NCI-H510A treated with DMSO at 0.1 percent for 48 hours (cell line): ENCODE measurements at regions not wholly inside any gene's neighbourhood (a gene's known extent, or its start where the extent isn't known, plus 50 kb on each side); places are given as distances from the start of the nearest gene placed in this dataset.

Experiments
- DNase-seq: peaks from one replicate; lab custom pipeline; 2025; lab: John Stamatoyannopoulos, UW

DNA sequence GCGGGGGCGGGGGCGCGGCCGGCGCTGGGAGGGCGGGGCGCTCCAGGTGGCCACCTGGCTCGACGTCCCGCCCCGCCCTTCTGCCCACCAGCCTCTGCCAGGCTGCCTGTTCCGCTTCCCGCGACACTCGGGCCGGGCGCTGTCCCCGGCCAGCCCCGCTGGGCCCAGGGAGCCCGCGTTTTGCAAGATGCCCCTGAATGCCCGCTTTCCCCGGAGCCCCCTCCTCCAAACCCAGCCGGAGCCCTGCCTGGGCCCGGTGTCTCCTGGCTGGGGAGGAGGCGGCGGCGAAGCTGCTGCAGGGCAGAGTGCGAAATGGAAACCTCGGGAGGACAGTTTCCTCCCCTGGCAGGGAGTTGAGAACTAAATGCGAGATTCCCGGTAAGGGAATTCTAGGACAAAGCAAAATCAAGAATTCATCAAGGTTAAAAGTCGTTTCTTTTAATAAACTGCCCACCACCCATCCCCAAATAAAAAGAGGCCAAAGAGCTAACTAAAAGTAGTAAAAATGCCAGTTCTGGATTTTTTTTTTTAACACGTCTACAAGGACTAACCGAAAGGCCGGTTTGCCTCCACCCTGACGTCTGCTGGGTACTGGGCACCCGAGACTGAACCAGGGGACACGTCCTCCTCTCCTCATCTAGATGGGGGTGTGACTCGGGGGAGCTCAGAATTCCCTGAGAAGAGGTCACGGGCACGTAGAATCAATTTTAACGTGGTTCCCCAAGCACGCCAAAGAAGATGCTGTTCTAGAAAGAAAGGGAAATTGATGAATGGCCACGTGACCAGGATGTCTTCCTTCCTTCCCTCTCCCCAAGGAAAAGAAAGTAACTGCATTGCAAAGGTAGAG lies 200.4 kb upstream of the NFE2L3 start:
- peak; percentile 97 for DNase-seq

DNA sequence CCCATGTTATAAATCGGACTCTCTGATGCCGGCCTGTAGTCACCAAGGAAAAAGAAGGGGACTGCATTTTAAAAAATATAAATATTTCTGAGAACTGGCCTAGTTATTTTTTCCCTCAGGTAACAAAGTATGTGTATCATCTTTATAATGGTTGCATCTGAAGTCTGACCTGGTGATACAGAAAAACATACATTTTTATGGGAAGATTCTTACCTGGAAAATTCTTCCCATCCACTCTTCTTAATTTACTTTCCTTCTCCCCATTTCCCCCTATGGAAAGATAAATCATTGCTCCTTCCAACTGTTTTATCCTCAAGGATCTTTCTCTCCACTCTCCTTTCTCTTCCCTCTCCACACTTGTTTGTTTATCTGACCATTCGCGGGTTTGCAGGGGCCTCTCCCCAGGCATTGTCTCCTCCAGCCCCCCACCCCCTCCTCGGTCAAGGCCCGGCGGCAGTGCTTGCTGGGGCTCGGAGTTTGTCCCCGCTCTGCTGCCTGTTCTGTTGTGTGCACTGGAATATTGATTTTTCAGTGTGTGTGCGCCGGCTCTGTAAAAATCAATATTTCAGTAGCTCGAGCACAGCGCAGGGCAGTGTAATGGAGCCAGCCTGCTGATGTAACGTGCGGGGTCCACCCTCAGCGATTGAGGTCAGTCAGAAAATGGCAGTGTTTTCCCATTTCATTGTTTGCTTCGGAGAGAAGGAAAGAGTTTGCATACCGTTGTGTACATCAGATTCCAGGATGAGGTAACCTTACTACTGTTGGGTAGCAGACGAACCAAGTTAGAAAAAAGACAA lies 199.5 kb upstream of the NFE2L3 start:
- DNase-seq = peak; percentile 78

DNA sequence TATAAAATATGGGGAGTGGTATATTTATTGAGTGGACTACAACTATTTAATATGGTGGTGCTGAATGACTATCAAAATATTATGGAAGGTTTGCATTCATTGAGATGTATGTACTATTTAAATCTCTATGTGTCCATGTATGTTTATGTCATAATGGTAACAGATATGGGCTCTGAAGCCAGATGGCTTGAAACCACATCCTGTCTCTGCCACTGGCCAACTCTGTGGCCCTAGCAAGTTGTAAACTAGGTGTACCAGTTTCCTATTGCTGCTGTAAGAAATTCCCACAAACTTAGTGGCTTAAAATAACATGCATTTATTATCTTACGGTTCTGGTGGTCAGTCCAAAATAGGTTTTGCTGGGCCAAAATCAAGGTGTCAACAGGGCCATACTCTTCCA lies 198.1 kb upstream of the NFE2L3 start:
- peak; percentile 52 for DNase-seq

DNA sequence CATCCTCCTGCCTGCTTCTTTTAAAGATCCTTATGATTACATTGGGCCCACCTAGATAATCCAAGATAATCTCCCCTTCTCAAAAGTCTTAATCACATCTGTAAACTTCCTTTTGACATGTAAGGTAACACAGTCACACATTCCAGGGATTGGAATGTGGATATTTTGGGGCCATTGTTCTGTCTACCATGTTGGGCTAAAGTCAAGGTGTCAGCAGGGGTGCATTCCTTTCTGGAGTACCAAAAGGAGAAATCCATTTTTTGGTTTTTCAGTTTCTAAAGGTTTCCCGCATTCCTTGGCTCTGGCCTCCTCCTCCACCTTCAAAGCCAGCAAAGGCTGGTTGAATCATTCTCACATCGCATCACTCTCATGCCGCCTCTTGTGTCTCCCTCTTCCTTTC lies 197.6 kb upstream of the NFE2L3 start:
- DNase-seq = no peak

DNA sequence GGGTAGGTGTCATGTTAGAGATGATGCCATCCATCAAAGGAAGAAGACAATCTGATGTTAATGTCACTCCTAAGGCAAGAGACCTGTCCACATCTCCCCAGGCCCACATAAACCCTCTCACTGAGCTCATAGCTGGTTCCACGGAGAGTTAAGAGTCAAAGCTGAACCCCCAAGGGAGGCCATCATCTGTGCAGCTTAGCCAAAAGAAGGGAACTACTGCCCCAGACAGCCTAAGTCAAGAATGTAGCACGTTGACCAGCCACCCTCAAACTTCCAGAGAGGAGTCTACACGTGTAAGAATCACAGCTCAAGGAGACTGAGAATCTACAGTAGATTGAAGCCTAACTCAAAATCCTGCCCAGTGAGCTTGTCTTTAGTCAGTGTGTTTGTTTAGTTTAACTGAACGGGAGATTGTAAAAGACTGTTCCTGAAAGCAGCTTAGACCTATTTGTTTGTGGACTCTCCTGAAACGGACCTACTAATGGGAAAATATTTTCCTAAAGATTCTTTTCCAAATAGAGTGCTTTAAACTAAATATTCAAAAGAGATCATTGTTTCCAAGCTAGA lies 192.7 kb upstream of the NFE2L3 start:
- DNase-seq = no peak

DNA sequence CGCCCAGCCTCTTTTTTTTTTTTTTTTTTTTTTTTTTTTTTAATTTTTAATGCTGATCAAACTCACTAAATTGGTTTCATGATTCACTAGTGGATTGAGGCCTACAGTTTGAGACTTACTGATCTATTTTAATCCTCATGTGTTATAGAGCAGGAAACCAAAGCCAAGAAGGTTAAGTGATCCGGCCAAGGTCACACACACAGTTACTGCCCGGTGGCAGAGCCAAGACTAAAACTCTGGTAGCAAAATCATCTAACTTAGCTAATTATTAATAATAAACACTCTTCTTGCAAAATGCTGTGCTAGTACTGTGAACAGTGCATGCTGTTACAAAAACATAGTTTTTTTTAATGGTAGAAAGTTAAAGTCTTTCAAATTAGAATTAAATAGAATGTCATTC lies 188.3 kb upstream of the NFE2L3 start:
- no peak for DNase-seq

DNA sequence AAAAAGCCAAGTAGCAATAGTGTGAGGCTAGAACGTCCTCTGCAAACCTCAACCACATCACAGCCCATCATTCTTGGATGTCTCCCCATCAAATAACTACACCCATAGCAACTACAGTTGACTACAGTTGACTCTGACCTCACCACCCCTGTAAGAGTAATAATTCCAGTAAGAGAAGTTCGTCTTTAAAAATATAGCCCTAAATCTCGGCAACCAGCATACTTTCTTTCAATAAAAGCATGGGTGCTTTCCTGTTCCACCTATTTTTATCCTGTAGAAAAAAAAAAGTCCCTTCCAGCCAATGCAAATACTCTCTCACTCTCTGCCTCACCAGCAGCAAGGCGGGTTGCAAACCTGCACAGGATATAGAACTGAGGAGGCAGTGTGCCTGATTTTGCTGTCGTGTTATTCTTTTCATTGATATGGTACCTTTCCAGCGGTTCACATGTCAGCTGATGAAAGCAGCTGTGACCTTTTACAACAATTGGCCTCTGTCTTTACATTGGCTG lies 187.5 kb upstream of the NFE2L3 start:
- no peak for DNase-seq

DNA sequence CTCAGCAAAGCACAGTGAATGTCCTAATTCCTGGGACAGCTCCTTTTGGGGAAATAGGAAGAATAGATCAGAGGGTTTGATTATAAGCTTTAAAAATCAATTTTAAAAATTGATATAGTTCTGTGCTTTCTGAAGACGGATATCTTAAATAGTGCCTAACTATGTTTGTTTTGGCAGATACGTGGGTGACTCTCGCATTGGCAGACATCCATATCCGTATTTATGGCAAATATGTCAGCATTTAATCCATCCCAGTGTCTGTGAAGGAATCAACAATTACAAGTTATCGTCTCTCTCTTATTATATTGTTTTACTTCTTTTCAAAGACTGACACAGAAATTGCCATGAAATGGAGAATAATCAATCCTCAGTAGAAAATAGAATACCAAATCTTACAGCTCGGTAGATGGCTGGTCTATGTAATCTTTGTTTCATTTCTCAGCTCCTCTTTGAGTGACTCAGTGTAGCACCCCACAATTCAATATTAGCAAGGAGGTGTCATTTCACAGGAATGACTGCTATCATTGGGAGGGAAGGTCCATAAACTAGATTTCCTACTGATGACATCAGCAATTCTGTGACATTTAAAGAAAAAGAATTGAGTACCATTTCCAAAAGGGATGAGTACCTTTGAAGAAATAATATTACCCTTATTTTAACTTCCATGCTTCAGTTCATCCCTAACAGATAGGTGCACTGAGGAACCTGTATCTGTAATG lies 186.4 kb upstream of the NFE2L3 start:
- no peak for DNase-seq

DNA sequence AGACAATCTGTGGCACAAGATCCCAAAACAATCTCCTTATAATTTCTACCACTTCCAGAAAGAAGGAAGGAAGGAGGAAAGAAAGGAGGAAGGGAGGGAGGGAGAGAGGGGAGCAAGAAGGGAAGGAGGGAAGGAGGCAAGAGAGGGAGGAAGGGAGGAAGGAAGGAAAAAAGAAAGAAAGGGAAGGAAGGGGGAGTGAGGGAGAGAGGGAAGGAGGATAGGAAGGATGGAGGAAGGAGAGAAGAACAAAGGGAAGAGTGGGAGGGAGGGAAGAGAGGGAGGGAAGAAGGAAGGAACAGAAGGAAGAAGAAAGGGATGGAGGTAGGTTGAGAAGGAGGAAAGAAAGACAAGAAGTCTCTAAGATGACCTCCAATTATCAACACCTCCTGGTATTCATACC lies 185.5 kb upstream of the NFE2L3 start:
- DNase-seq = no peak

DNA sequence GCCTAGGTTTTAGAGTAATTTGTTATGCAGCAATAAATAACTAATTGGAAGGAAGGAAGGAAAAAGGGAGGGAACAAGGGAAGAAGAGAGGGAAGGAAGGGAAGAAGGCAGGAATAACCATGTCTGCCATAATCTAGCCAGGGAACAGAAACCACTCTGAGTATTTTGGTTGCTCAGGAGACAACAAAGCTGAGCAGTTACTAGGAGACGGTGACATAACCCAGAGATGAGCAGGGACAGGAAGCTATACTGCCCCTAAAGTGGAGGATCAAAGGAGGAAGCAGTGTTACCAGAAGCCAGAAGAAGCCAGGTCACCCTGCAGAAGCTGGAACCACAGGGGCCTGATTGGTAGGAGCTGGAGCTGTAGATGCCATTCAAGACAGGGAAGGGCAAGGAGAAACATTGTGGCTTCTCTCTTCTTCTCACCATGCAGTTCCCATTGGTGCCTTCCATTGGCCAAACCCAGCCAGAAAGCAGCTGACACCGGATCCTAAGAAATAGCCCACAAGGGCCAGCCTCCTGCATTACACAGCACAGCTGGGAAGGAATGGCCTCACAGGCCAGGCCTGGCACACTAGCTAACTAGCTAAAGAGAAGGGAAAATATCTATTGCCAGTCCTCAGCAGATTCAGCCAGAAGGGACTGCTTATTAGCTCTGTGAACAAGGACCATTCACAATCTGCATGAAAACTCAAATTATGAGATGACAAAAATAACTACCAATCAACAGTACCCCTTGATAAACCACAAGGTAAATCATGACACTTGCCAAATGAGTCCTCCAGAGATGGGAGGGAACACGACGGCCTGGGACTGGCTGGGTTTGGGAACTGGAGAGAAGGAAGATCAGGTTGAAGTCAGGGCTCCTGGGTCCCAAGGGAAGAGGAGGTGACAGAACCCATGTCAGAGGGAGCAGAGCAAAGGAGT lies 184.5 kb upstream of the NFE2L3 start:
- DNase-seq = peak; percentile 6

DNA sequence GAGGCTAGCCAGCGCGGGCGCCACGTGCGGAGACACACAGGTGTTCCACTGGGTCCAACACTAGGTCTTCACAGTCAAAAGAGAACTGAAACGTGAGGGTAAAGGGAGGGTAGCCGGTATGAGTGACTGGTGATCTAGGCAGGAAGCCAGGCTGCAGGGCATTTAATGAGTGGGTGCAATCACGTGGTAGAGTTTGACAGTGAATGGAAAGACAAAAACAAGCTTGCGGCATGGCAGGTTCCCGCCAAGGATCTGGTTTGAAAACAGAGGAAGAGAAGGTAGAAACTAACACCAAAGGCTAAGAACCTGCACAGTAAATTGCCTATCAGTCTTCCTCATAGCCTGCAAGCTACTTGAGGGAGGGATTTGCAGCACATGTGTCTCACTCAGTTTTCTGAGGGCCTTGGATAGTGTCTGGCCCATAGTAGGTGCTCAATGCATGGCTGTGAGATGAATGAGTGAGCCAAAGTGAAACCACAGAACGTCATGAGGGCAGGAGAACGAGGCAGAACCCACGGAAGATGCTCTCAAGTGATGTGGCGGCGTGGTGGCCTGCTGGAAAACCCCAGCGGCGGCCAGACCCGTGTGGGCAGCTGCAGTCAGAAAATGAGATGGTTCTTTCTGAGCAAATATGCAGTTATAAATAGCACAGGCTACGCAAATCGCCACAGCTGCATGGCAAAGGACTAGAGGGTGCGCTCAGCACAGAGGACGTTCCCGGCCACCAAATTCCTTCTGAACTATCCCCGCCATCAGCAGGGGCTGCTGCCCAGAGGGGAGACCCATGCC lies 183.6 kb upstream of the NFE2L3 start:
- no peak for DNase-seq

DNA sequence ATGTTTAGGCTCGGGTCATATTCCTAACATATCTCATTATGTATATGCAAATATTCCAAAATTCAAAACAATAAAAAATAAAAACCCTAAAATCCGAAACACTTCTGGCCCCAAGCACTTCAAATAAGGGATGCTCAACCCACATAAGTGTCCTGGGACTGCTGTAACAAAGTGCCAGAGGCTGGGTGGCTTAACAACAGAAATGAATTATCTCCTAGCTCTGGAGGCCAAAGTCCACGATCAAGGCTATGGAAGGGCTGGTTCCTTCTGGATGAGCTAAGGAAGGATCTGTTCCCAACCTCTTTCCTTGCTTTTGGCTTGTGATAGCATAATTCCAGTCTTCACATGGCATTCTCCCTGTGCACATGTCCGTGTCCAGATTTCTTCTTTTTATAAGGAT lies 181.6 kb upstream of the NFE2L3 start:
- DNase-seq = no peak

DNA sequence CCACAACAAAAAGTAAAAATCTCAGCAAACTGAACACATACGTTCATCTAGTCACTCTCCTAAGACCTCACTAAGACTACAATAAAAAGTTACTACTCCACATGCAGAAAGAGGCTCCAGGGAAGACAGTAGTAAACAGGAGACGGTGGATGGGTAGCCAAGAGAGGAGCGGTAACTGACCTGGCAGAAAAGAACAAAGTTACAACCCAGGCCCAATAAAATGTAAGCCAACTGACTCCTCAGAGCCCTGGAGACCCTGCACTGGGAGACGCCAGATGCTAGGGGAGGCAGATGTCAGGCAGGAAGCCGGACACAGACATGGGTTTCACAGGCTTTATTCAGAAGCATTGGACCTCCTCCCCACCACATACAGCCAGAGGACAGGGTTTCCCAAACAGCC lies 181.1 kb upstream of the NFE2L3 start:
- DNase-seq = no peak

DNA sequence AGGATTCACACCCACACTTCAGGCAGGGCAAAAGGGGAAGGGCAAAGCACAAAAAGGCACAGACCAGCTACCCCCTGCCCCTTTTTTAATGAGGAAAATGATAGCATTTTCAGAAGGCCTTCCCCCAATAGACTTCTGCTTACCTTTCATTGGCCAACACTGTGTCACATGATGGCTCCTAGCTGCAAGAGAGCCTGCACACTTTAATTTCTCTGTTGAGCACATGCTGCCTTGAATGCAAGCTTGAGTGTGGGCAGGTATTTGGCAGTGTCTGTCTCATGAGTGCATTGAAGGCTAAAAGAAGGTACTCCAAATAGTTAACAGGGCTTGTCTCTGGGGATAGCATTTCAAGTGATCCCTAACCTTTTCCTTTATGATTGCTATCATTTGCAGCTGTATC lies 175.4 kb upstream of the NFE2L3 start:
- DNase-seq = no peak

DNA sequence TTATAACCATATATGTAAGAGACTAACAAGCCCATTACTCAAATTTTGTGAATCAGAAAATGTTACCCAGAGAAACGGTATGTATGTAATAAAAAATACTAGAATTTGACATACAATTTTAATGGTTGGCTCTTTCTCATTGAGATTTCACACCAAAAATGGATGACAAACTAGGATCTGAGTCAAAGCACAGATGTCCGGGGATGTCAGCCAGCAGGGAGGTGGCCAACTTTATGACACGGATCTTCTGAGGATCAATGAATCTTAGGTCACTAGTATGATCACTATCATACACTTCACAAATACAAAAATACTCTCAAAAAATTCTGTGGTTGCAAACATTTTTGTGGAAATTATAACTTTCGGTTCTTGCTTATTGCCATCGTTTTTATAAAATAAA lies 173.5 kb upstream of the NFE2L3 start:
- no peak for DNase-seq

DNA sequence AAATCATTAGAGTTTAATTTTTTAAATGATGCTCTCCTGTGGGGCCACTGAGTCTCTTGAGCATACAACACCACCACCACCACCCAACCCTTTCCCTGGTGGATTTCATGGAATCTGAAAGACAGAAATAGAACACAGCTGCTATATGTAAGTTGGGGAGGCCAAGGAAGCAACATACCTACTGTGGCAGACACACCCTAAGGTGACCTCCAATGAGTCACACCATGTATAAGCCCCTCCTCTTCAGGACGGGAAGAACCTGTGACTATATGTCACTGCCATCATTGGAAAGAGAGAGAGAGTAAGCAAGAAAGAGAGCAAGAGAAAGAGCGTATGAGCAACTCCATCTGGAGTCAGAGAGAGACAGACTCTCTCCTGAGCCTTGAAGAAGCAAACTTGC lies 172.4 kb upstream of the NFE2L3 start:
- DNase-seq = no peak

DNA sequence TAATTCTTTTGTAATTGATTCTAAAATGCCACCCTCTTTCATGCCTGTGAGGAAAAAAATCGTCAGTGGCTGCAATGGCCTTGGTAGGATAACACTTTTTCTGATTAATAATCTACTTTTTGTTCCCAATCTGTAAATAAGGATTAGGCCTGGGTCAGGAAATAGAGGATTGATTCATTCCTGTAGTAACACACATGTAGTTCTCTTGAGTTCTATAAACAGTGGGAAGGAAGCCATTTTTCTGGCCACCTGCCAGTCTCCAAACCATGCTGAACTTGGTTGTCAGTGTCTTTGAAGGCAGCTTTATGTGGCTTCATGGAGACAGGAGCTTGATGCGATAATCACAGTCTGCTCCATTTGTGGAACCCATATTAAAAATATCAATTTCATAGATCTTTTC lies 169.3 kb upstream of the NFE2L3 start:
- no peak for DNase-seq

DNA sequence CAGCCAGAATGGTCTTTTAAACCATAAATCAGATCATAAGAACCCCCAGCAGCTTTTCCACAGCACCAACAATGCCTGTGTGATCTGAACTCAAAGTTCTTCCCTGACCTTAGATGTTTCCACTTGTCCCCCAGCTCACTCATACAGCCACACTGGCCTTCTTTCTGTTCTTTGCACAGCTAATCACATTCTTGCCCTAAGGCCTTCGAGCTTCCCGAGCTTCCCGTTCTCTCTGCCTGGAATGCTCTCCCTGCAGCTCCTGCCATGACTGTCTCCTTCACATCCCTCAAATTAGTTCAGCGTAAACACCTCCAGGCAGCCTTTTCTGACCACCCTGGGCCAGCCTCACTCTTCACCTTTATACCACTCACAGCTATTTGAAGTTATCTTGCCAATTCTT lies 166.8 kb upstream of the NFE2L3 start:
- no peak for DNase-seq

DNA sequence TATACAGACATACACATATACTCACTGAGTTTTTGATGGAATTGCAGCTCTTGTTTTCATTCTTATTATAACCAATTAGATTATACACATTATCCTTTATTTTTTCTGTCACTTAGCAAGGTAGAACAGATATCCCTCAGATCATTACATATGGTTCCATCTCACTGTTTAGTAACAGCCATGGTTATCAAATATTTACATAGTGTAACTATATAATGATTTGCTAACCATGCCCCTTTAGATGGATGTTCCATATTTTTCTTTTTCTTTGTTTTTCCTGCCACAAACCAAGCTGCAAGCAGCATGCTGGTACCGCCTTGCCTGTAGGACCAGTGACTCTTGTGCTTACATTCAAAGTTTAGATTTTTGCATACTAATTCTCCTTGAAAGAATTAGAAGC lies 163.4 kb upstream of the NFE2L3 start:
- peak; percentile 30 for DNase-seq

DNA sequence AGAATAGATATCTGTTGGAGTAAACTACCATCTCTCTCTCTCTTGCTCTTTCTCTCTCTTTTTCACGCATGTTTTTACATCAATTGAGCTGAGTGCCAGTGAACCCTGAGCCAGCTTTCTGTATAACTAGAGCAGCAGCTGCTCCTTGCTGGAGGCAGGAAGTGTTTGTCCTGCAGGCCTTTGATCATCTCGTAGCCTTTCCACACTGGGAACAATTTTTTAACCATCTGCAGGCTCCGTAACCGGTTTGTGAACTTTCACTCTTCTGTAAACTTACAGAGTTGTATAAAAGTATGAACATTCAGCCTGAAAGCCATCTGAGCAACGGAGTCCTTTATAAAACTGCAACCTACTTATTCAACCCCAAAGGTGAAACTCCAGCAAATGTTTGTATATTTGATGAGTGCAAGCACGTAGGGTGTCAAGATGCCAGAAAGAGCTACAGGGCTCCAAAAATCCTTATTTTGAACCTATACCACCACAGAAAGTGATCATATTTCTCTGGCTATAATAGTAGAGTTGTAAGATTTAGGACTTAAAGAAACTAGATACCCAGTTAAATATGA lies 162.8 kb upstream of the NFE2L3 start:
- peak; percentile 83 for DNase-seq
